Kidney capillary endothelial cell (primary cell): ENCODE measurements at regions not wholly inside any gene's neighbourhood (a gene's known extent, or its start where the extent isn't known, plus 50 kb on each side); places are given as distances from the start of the nearest gene placed in this dataset.

ENCODE experiments used
- DNase-seq: peaks from one replicate; pipeline ENCODE4 v3.0.0-alpha.2; 2018; ENCODE audit warnings: low spot score

GRCh38 chr3:43783987-43784639 lies 93.4 kb downstream of the ABHD5 start:
- no peak for DNase-seq

- DNase-seq, result no peak
Measured at GRCh38 chr3:43784640-43785011, 93.9 kb downstream of the ABHD5 start.

GRCh38 chr3:43785551-43785950 lies 94.8 kb downstream of the ABHD5 start:
- no peak for DNase-seq

- DNase-seq, result no peak
Measured at GRCh38 chr3:43786102-43786501, 95.4 kb downstream of the ABHD5 start.

- DNase-seq, result no peak
Measured at GRCh38 chr3:43786526-43787305, 96.0 kb downstream of the ABHD5 start.

GRCh38 chr3:43787330-43787729 lies 96.6 kb downstream of the ABHD5 start:
- DNase-seq, result no peak

GRCh38 chr3:43789028-43789427 lies 98.3 kb downstream of the ABHD5 start:
- DNase-seq, result no peak

- DNase-seq, result no peak
Measured at GRCh38 chr3:43790060-43790459, 99.3 kb downstream of the ABHD5 start.

- DNase-seq, result no peak
Measured at GRCh38 chr3:43790476-43790875, 99.7 kb downstream of the ABHD5 start.

- no peak for DNase-seq
Measured at GRCh38 chr3:43791246-43791645, 100.5 kb downstream of the ABHD5 start.

- DNase-seq, result no peak
Measured at GRCh38 chr3:43792904-43793303, 102.2 kb downstream of the ABHD5 start.

GRCh38 chr3:43793648-43794372 lies 103.1 kb downstream of the ABHD5 start:
- DNase-seq, result no peak

- no peak for DNase-seq
Measured at GRCh38 chr3:43794776-43795175, 104.0 kb downstream of the ABHD5 start.

- no peak for DNase-seq
Measured at GRCh38 chr3:43795491-43795890, 104.8 kb downstream of the ABHD5 start.

- no peak for DNase-seq
Measured at GRCh38 chr3:43796041-43796596, 105.4 kb downstream of the ABHD5 start.

GRCh38 chr3:43797794-43798193 lies 107.1 kb downstream of the ABHD5 start:
- DNase-seq, result no peak

GRCh38 chr3:43810797-43811196 lies 120.1 kb downstream of the ABHD5 start:
- no peak for DNase-seq

GRCh38 chr3:43814461-43814860 lies 123.7 kb downstream of the ABHD5 start:
- no peak for DNase-seq

GRCh38 chr3:43816372-43816771 lies 125.6 kb downstream of the ABHD5 start:
- DNase-seq, result no peak

- no peak for DNase-seq
Measured at GRCh38 chr3:43817064-43817463, 126.3 kb downstream of the ABHD5 start.

GRCh38 chr3:43817825-43818224 lies 127.1 kb downstream of the ABHD5 start:
- no peak for DNase-seq

GRCh38 chr3:43818229-43818628 lies 127.5 kb downstream of the ABHD5 start:
- no peak for DNase-seq
